Adipocyte (in vitro differentiated cells): ENCODE measurements at regions not wholly inside any gene's neighbourhood (a gene's known extent, or its start where the extent isn't known, plus 50 kb on each side); places are given as distances from the start of the nearest gene placed in this dataset.

ENCODE experiments used
- DNase-seq: peaks from one replicate; pipeline ENCODE4 v3.0.0-alpha.2; 2015; ENCODE audit warnings: low read depth
- H3K27me3 ChIP-seq: replicated peaks from 2 replicates; pipeline ENCODE4 v1.7.0; 2013; ENCODE audit warnings: mild to moderate bottlenecking, low read length, moderate library complexity; ENCODE audit not compliant: control insufficient read depth, insufficient read depth
- H3K36me3 ChIP-seq: 2 replicates; pipeline ENCODE4 v1.7.0; 2013; ENCODE audit warnings: low read length, mild to moderate bottlenecking, moderate library complexity; ENCODE audit not compliant: control insufficient read depth, insufficient read depth, severe bottlenecking
- H3K4me1 ChIP-seq: 2 replicates; pipeline ENCODE4 v1.7.0; 2013; ENCODE audit warnings: mild to moderate bottlenecking, low read length, moderate library complexity; ENCODE audit not compliant: control insufficient read depth, insufficient read depth
- H3K4me3 ChIP-seq: 2 replicates; pipeline ENCODE4 v1.7.0; 2013; ENCODE audit warnings: mild to moderate bottlenecking, low read length, moderate library complexity
- H3K9ac ChIP-seq: 2 replicates; pipeline ENCODE4 v1.7.0; 2013; ENCODE audit warnings: mild to moderate bottlenecking, low read length, moderate library complexity
- H3K9me3 ChIP-seq: 2 replicates; pipeline ENCODE4 v1.7.0; 2013; ENCODE audit warnings: mild to moderate bottlenecking, low read length, moderate library complexity; ENCODE audit not compliant: control insufficient read depth

DNA sequence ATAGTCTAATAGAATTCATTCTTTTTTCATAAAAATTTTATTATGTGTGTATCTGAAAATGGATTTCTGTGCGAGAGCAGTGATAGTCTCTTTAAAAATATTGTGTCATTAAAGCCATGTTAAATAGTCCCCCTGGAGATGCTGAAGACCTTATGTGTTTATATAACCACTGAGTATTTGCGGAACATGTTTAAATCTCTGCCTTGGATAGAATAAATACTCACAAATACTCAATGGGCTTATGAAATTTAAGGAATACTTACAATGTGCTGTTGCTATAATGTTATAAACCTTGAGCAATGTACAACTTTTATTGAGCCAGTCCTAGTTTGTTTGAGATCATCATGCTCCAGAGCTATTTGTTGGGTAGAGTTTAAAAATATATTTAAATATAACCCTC lies 226.0 kb downstream of the SNAPC1 start:
- Histone ChIP-seq H3K9me3 (no peaks in the 10 kb centered on the region), H3K4me3 (no peak overlapping the region), H3K36me3 (no peaks in the 10 kb centered on the region), H3K27me3 (peaks cover 3% of the 10 kb centered on the region), H3K4me1 (no peaks in the 10 kb centered on the region), H3K9ac (no peak overlapping the region)
- DNase-seq, result no peak

DNA sequence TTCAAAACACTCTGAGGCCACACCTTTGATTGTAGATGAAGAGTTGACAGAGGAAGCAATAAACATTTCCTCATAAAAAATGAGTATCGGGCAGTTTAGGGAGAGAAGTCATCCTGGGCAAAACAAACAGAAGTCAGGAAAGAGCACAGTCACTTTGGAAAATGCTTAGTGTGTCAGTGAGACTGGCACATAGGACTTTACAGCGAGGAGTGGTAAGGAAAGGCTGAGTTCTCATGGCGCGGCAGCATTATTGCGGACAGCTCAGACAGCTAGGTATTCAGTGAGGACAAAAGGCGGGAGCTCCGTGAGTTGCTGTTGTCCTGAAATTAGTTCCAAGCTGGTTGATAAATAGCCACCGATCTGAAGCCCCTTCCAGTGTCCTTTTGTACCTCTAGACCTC lies 229.9 kb downstream of the SNAPC1 start:
- H3K4me3 ChIP-seq, result no peak overlapping the region
- no peaks in the 10 kb centered on the region for H3K4me1 ChIP-seq
- no peak for DNase-seq

DNA sequence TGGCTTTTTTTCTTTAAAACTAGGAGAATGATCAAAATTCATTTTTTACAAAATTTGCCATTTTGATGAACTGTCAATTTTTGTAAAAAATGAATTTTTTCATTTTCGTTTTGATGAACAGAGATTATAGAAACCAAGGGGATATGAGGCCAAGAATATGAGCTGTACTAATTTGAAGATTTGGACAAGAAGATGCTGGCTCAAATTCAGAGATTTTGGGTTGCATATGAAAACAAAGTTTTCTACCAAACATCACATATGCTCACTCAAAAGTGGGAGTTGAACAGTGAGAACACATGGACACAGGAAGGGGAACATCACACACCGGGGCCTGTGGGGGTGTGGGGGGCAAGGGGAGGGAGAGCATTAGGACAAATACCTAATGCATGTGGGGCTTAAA lies 230.7 kb downstream of the SNAPC1 start:
- Histone ChIP-seq H3K4me1 (no peaks in the 10 kb centered on the region), H3K27me3 (peaks cover 7% of the 10 kb centered on the region), H3K9ac (no peak overlapping the region), H3K9me3 (no peaks in the 10 kb centered on the region), H3K36me3 (no peaks in the 10 kb centered on the region), H3K4me3 (no peak overlapping the region)
- DNase-seq, result no peak

More for the DNA sequence above, 229.9 kb downstream of the SNAPC1 start:
- peaks cover 7% of the 10 kb centered on the region for H3K27me3 ChIP-seq
- H3K36me3 ChIP-seq, result no peaks in the 10 kb centered on the region
- H3K9ac ChIP-seq, result no peak overlapping the region
- H3K9me3 ChIP-seq, result no peaks in the 10 kb centered on the region

DNA sequence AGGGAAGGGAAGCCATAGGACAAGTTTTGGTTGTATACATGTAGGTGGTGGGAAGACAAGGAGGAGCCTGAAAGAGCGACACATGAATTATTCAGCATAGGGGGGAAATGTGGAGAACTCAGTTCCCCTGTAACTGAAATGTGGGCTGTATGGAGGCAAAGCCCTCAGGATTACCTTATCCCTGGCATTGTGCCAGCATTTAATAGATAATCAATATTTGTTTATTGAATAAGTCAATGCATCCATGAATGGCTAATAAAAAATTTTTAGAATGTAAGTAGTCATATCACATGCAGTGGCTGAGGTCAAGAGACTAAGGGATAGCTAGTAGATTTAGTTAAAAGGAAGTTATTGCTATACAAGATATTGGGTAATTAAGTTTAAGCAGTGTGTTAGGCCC lies 232.4 kb downstream of the SNAPC1 start:
- H3K4me1 ChIP-seq, result no peaks in the 10 kb centered on the region
- H3K9me3 ChIP-seq, result peaks cover 6% of the 10 kb centered on the region
- no peak overlapping the region for H3K4me3 ChIP-seq
- peaks cover 7% of the 10 kb centered on the region for H3K27me3 ChIP-seq
- H3K9ac ChIP-seq, result no peak overlapping the region
- no peak for DNase-seq
- no peaks in the 10 kb centered on the region for H3K36me3 ChIP-seq

DNA sequence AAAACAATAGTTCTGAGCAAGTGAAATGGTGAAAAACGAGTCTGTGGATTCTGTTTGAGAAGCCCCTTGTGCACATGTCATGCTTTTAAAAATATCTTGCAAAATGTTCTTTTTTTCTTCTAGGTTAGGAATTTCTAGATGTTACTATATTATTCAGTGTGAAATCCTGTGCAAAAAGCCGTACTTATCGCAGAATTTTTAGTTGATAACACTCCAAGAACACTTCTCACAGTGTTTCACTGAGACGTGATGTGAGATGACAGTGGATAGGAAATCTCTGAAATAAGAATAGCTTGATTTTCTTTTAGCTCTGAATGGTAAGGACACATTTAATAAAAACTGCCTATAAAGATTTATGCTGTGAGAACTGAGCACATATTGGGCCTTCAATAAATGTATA lies 234.5 kb downstream of the SNAPC1 start:
- Histone ChIP-seq H3K4me3 (no peak overlapping the region), H3K36me3 (no peaks in the 10 kb centered on the region), H3K9ac (no peak overlapping the region), H3K4me1 (no peaks in the 10 kb centered on the region), H3K27me3 (peaks cover 7% of the 10 kb centered on the region), H3K9me3 (peaks cover 6% of the 10 kb centered on the region)
- no peak for DNase-seq

DNA sequence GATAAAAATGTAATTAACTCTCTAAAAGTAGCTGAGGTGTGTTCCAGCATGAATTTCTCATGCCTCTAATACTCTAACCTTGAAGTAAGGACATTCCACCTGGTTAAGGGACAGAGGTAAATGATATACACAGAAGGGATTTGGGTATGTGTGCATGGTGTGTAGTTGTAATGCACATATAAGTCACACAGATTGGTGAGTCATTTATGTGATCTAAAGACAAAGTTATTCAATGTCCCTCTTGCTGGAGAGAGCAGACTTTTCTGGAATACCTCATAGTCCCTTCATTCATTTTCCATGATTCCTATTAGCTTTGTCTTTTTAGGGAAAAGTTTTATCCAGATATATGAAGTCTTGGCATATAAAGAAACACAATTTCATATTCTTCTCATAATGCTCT lies 234.9 kb downstream of the SNAPC1 start:
- no peak overlapping the region for H3K9ac ChIP-seq
- no peaks in the 10 kb centered on the region for H3K36me3 ChIP-seq
- DNase-seq, result no peak
- H3K9me3 ChIP-seq, result peaks cover 6% of the 10 kb centered on the region
- peaks cover 7% of the 10 kb centered on the region for H3K27me3 ChIP-seq
- no peak overlapping the region for H3K4me3 ChIP-seq
- H3K4me1 ChIP-seq, result no peaks in the 10 kb centered on the region

DNA sequence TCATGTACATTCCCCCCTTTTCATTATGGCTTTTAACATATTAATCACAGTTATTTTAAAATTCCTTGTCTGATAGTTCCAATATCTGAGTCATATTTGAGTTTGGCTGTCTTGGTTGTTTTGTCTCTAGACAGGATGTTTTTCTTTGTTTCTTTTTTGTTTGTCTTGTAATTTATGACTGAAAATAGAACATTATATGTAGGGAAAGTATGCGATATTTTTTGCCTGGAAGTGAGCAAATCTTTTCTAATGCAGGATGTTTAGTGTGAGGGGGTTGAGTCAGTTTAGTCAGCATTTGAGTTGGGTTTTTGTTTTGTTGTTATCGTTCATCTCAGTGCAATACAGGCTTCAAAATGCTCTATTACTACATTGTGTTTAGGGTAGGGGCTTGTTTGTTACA lies 239.7 kb downstream of the SNAPC1 start:
- Histone ChIP-seq H3K9me3 (peaks cover 6% of the 10 kb centered on the region), H3K9ac (no peak overlapping the region), H3K27me3 (no peaks in the 10 kb centered on the region), H3K36me3 (no peaks in the 10 kb centered on the region), H3K4me3 (no peak overlapping the region), H3K4me1 (peaks cover 16% of the 10 kb centered on the region)
- DNase-seq, result no peak

DNA sequence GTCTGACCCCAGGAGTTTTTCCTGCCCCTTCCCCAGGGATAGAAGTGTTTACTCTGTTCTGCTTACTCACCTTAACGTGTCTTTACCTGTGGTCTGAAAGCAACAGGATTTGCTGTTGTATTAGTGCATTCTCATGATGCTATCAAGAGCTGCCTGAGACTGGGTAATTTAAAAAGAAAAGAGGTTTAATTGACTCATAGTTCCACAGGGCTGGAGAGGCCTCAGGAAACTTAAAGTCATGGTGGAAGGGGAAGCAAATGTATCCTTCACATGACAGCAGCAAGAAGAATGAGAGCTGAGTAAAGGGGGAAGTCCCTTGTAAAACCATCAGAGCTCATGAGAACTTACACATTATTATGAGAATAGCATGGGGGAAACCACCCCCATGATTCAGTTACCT lies 240.4 kb downstream of the SNAPC1 start:
- no peak for DNase-seq
- Histone ChIP-seq H3K9me3 (peaks cover 6% of the 10 kb centered on the region), H3K4me3 (no peak overlapping the region), H3K9ac (no peak overlapping the region), H3K4me1 (peaks cover 16% of the 10 kb centered on the region), H3K27me3 (no peaks in the 10 kb centered on the region), H3K36me3 (no peaks in the 10 kb centered on the region)

DNA sequence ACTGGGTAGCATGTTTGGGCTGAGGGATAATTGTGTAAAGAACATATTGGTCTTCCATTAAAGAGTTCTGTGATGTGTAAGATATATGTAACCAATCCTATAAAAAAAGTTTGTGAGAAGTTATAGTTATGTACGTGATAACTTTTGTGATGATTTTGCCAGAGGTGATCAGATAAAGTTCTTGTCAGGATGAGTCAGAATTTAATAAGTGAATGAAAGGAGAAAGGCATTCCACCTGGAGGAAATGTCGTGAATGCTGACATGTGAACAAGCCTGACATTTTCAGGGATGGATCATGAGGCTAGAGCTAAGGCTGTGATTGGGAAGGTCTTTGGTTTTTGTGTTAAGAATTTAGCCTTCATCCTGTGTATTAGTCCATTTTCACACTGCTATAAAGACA lies 241.5 kb downstream of the SNAPC1 start:
- no peak overlapping the region for H3K9ac ChIP-seq
- DNase-seq, result no peak
- H3K4me1 ChIP-seq, result peaks cover 16% of the 10 kb centered on the region
- no peaks in the 10 kb centered on the region for H3K36me3 ChIP-seq
- H3K9me3 ChIP-seq, result peaks cover under 1% of the 10 kb centered on the region
- H3K27me3 ChIP-seq, result no peaks in the 10 kb centered on the region
- H3K4me3 ChIP-seq, result no peak overlapping the region

DNA sequence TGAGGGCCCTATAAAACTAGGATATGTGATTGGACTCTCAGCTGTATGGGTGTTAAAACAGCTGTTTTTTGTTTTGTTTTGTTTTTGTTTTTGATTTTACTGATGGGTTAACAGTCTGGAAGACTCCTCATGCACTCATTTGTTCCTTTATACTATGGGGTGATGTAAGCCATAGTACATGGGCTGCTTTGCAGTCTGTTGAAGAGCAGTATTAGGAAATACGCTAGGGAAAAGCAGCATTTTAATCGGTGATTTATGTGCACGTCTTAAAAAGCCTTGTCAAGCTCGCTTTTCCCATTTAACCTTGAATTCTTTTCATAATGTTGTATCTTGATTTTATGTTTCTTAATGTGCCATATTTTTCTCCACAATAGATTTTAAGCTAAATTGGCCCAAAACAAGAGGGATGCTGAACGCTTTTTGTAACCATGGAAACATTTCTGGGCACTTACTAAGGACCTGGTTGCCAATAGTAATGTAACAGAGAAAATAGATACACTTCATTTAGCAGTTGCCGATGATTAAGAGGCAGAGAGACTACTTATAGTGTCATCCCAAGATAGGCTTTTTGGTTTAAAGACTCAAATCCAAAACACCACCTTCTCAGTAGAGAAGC lies 244.0 kb downstream of the SNAPC1 start:
- no peaks in the 10 kb centered on the region for H3K36me3 ChIP-seq
- peaks cover 16% of the 10 kb centered on the region for H3K4me1 ChIP-seq
- H3K27me3 ChIP-seq, result peaks cover 4% of the 10 kb centered on the region
- H3K4me3 ChIP-seq, result no peak overlapping the region
- no peak overlapping the region for H3K9ac ChIP-seq
- no peak for DNase-seq
- H3K9me3 ChIP-seq, result no peaks in the 10 kb centered on the region

DNA sequence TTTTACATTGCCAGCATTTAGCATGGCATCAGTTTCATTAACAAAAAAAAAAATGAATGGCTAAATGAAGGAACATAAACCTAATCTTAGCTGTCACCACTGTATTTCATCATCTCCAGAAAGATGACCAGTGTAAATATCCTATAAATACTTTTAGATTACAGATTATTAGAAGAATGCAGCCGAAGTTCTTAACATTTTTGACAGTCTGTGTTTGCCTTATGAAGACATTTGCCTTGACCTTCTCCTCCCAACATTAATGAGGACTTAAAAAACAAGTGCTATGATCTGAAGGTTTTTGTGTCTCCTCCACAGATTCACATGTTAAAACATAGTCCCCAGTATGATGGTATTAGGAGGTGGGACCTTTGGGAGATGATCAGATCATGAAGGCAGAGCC lies 253.0 kb downstream of the SNAPC1 start:
- Histone ChIP-seq H3K4me1 (peaks cover 10% of the 10 kb centered on the region), H3K36me3 (no peaks in the 10 kb centered on the region), H3K9ac (no peak overlapping the region), H3K9me3 (peaks cover 7% of the 10 kb centered on the region), H3K4me3 (no peak overlapping the region), H3K27me3 (peaks cover 3% of the 10 kb centered on the region)
- DNase-seq, result peak; percentile 21

DNA sequence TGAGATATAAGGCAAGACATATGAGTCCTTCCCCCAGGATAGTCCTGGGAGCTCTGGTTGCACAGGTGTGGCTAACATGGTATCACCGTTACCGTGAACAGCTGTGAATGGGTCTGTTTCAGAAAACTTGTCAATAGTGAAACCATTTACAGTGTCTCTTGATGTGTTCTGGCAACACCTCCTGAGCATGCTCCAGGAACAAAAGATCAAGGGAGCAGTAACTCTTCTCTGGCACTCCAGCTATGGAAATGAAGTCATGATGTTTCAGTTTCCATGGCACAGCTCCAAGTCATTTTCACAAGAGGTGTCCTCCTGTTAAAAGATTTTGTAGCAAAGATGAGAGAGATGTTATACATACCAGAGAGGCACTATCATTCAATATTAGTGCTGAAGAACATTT lies 253.7 kb downstream of the SNAPC1 start:
- Histone ChIP-seq H3K36me3 (no peaks in the 10 kb centered on the region), H3K4me3 (no peak overlapping the region), H3K9ac (no peak overlapping the region), H3K4me1 (peaks cover 10% of the 10 kb centered on the region), H3K9me3 (peaks cover 7% of the 10 kb centered on the region), H3K27me3 (no peaks in the 10 kb centered on the region)
- DNase-seq, result peak; percentile 14
